K562 (cell line): ENCODE measurements at regions not wholly inside any gene's neighbourhood (a gene's known extent, or its start where the extent isn't known, plus 50 kb on each side); places are given as distances from the start of the nearest gene placed in this dataset.

Experiments used
- ATAC-seq: fragments of 200-7000 bp; cut with Tn5 transposase; 3 replicates; pipeline ENCODE4 v1.9.1; 2020; ENCODE audit warnings: moderate library complexity
- BruUV-seq: library from RNA; stranded (reverse); fragments of 400-500 nt; replicated peaks from 2 replicates; lab custom pipeline; 2021; lab: Mats Ljungman, UMichigan
- CTCF ChIA-PET: fragments of 300-600 bp; formaldehyde crosslinking; extraction: SDS; loops from one replicate; lab custom pipeline; 2021; ENCODE audit warnings: low intra/inter-chr PET ratio; lab: Yijun Ruan, JAX
- POLR2A ChIA-PET: fragments of 300-600, 350-650 bp; sonication (Branson Sonifier 250); formaldehyde crosslinking; extraction: SDS; loops from one replicate; lab custom pipeline; 2021; ENCODE audit warnings: antibody characterized with exemption, inconsistent platforms; lab: Yijun Ruan, JAX
- DNase-seq, 4 experiments: peaks; one replicate each; pipeline versions ENCODE4 v3.0.0 to v3.0.0-alpha.2; 2011 to 2018; ENCODE audit warnings: low spot score in 3 of 4, mixed read lengths in 3 of 4; ENCODE audit errors: extremely low read depth in 1 of 4
- FAIRE-seq: peaks from 2 replicates; lab custom pipeline; 2011; peaks lifted over from hg19 to GRCh38; lab: Jason Lieb, UNC
- H2AFZ ChIP-seq: 2 replicates; pipeline ENCODE4 v1.6.0; 2011; ENCODE audit warnings: low read depth, low read length, control low read depth, inconsistent platforms
- H3K27ac ChIP-seq: fragments of 200-600 bp; 3 replicates; pipeline ENCODE4 v1.8.0; 2011; ENCODE audit warnings: low read depth, mild to moderate bottlenecking, control low read depth, inconsistent platforms, low read length, moderate library complexity, mixed read lengths; ENCODE audit errors: extremely low read depth
- H3K27me3 ChIP-seq, 2 experiments: fragments of 300-600 bp in 1 of 2; 2 replicates in 1 of 2; 3 replicates in 1 of 2; pipeline versions ENCODE4 v1.6.0 to v1.8.0; 2011; ENCODE audit warnings: inconsistent platforms in 2 of 2, low read length in 2 of 2, mild to moderate bottlenecking in 1 of 2, mixed read lengths in 1 of 2, moderate library complexity in 1 of 2; ENCODE audit not compliant: control insufficient read depth in 2 of 2, insufficient read depth in 2 of 2
- H3K36me3 ChIP-seq: fragments of 300-600 bp; 3 replicates; pipeline ENCODE4 v1.8.0; 2011; ENCODE audit warnings: mild to moderate bottlenecking, low read length, inconsistent platforms; ENCODE audit not compliant: control insufficient read depth, insufficient read depth
- H3K4me1 ChIP-seq, 2 experiments: fragments of 200-600 bp in 1 of 2; replicated peaks in 1 of 2; 2 replicates in 1 of 2; 3 replicates in 1 of 2; pipeline versions ENCODE4 v1.5.1 to v1.8.0; 2011; ENCODE audit warnings: inconsistent platforms in 2 of 2, low read length in 2 of 2, mild to moderate bottlenecking in 1 of 2, mixed read lengths in 1 of 2, moderate library complexity in 1 of 2; ENCODE audit not compliant: control insufficient read depth in 2 of 2, insufficient read depth in 2 of 2
- H3K4me2 ChIP-seq: 2 replicates; pipeline ENCODE4 v1.6.1; 2011; ENCODE audit warnings: low read length, control low read depth, inconsistent platforms, mixed read lengths; ENCODE audit not compliant: insufficient read depth
- H3K4me3 ChIP-seq: fragments of 200-600 bp; sonication (generic), shearing (Covaris generic); 2 replicates; pipeline ENCODE4 v1.5.1; 2016; ENCODE audit warnings: control low read depth, inconsistent platforms
- H3K79me2 ChIP-seq: fragments of 200-600 bp; 3 replicates; pipeline ENCODE4 v1.8.0; 2011; ENCODE audit warnings: low read length, inconsistent platforms; ENCODE audit not compliant: control insufficient read depth, insufficient read depth
- H3K9ac ChIP-seq, 2 experiments: 2 replicates each; pipeline versions ENCODE4 v1.6.0 to v1.6.1; 2011; ENCODE audit warnings: low read depth in 2 of 2, low read length in 2 of 2, control low read depth in 1 of 2, inconsistent platforms in 1 of 2, mild to moderate bottlenecking in 1 of 2, mixed read lengths in 1 of 2; ENCODE audit not compliant: insufficient read depth in 1 of 2
- H3K9me1 ChIP-seq: one replicate; pipeline ENCODE4 v1.6.0; 2011; ENCODE audit warnings: inconsistent platforms, mild to moderate bottlenecking, low read length, moderate library complexity; ENCODE audit not compliant: control insufficient read depth, insufficient read depth
- H3K9me3 ChIP-seq: replicated peaks from 2 replicates; pipeline ENCODE4 v1.5.1; 2011; ENCODE audit warnings: low read depth, low read length, inconsistent platforms; ENCODE audit not compliant: control insufficient read depth, insufficient read depth
- H4K20me1 ChIP-seq: replicated peaks from 2 replicates; pipeline ENCODE4 v1.6.1; 2011; ENCODE audit warnings: low read length, inconsistent platforms, mixed read lengths; ENCODE audit not compliant: control insufficient read depth, insufficient read depth
- DEAF1 ChIP-seq: fragments of 450-650 bp; formaldehyde crosslinking; IDR thresholded peaks from 2 replicates; pipeline ENCODE4 v1.4.0; 2020; ENCODE audit warnings: mild to moderate bottlenecking, moderate library complexity
- HMGN3 ChIP-seq: IDR thresholded peaks from 2 replicates; pipeline ENCODE4 v1.6.1; 2011; ENCODE audit warnings: borderline replicate concordance, low read depth, mild to moderate bottlenecking, mixed read lengths, low read length; ENCODE audit not compliant: insufficient read length; ENCODE audit errors: extremely low read depth
- PHB2 ChIP-seq: fragments of 450-650 bp; IDR thresholded peaks from 2 replicates; pipeline ENCODE4 v1.6.1; 2017; ENCODE audit warnings: low read depth
- RFX1 ChIP-seq: fragments of 450-650 bp; IDR thresholded peaks from 2 replicates; pipeline ENCODE4 v1.6.1; 2016; ENCODE audit warnings: mild to moderate bottlenecking, moderate library complexity
- ZNF445 ChIP-seq: fragments of 250-450 bp; sonication (Bioruptor Pico); IDR thresholded peaks from 2 replicates; pipeline ENCODE4 v1.4.0; 2020; ENCODE audit warnings: low read depth, mild to moderate bottlenecking, moderate library complexity
- WGBS: fragments of 100-300 bp; shearing (Covaris generic); methylation state at CpG from one replicate; pipeline ENCODE4 v1.1.6; 2016; ENCODE audit warnings: low coverage, mixed read lengths; ENCODE audit not compliant: insufficient coverage; ENCODE audit errors: missing lambda C conversion rate; 5-methylcytosine and 5-hydroxymethylcytosine counted together
- in situ Hi-C: fragments of 300-500 bp; cut with MboI; formaldehyde crosslinking; loops from 4 replicates; pipeline ENCODE4 v1.15.0; 2018; ENCODE audit warnings: inconsistent platforms, mixed read lengths
- intact Hi-C: fragments of 100-400 bp; cut with micrococcal nuclease; formaldehyde crosslinking; loops from 2 replicates; pipeline ENCODE4 v1.14.2; 2022

DNA sequence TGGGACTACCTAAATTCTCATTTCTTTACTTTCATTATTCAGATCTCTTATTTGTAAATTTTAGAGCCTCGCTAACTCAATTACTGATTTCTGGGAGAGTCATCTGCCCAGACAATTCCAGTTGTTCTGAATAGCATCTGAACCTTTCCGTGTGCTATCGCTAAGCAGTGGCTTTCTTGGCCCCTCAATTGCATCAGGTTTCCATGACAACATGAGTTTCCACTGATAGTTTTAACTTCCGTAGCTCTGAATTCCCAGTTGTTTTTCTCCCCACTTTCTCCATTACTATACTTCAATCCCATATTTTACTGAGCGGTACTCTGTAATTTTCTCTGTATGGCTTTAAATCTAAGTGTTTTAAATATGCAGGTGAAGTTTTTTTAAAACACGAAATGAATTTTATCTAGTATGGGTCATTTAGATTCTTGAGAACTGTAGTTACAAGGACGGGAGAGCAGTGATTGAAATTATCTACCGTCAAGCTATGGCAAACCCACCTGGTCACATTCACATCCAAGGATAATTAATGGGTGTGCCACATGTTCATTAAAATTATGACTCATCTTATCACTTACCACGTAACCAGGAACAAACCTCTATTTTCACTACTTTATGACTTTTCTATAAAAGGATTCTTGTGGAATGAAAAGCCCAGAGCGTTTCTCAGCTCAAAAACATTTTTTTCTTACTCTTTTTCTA, 223.5 kb upstream of the PCSK5 start:
- H3K4me3 ChIP-seq = no peak overlapping the region
- ChIA-PET POLR2A (no interaction called here), CTCF (no interaction called here)
- intact Hi-C loops = no loop called here
- H3K4me2 ChIP-seq = no peak overlapping the region
- H2AFZ ChIP-seq = no peak overlapping the region
- H4K20me1 ChIP-seq = no peaks in the 10 kb centered on the region
- H3K4me1 ChIP-seq = no peaks in the 10 kb centered on the region
- H3K36me3 ChIP-seq = no peaks in the 10 kb centered on the region
- 0% methylated on average over 10 of the region's 10 CpGs for WGBS
- H3K79me2 ChIP-seq = no peaks in the 10 kb centered on the region
- DNase-seq (no peak), ATAC-seq (no peak), FAIRE-seq (no peak)
- no TSS peak for BruUV-seq
- TF ChIP-seq RFX1 (0 out of 2 replicates have a peak, but pooled peaks have one; percentile 18), ZNF445 (CRISPR knock-in tag) (no peak)
- H3K9me3 ChIP-seq = no peaks in the 10 kb centered on the region
- no peak overlapping the region for H3K9ac ChIP-seq
- in situ Hi-C loops = no loop called here
- H3K9me1 ChIP-seq = no peaks in the 10 kb centered on the region
- no peaks in the 10 kb centered on the region for H3K27me3 ChIP-seq
- H3K27ac ChIP-seq = no peak overlapping the region

- no peaks in the 10 kb centered on the region for H3K79me2 ChIP-seq
- intact Hi-C loops = no loop called here
- 0% methylated on average over 2 of the region's 2 CpGs for WGBS
- H3K27me3 ChIP-seq = no peaks in the 10 kb centered on the region
- no peak overlapping the region for H3K4me3 ChIP-seq
- DNase-seq (no peak), ATAC-seq (no peak), FAIRE-seq (no peak)
- in situ Hi-C loops = no loop called here
- no peaks in the 10 kb centered on the region for H3K4me1 ChIP-seq
- H3K27ac ChIP-seq = no peak overlapping the region
- no peaks in the 10 kb centered on the region for H3K9me1 ChIP-seq
- CTCF ChIA-PET = no interaction called here
- no peak overlapping the region for H3K4me2 ChIP-seq
- H2AFZ ChIP-seq = no peak overlapping the region
- H3K9me3 ChIP-seq = no peaks in the 10 kb centered on the region
- TF ChIP-seq HMGN3 = no peak
- no peak for TF ChIP-seq DEAF1
- no peak for TF ChIP-seq PHB2
- POLR2A ChIA-PET = no interaction called here
- H4K20me1 ChIP-seq = no peaks in the 10 kb centered on the region
- no peaks in the 10 kb centered on the region for H3K36me3 ChIP-seq
- no peak overlapping the region for H3K9ac ChIP-seq
- no TSS peak for BruUV-seq
Observed at GRCh38 chr9:75669721-75670120, 220.8 kb upstream of the PCSK5 start.
